ENCODE measurements at regions not wholly inside any gene's neighbourhood (a gene's known extent, or its start where the extent isn't known, plus 50 kb on each side); places are given as distances from the start of the nearest gene placed in this dataset.

DNA sequence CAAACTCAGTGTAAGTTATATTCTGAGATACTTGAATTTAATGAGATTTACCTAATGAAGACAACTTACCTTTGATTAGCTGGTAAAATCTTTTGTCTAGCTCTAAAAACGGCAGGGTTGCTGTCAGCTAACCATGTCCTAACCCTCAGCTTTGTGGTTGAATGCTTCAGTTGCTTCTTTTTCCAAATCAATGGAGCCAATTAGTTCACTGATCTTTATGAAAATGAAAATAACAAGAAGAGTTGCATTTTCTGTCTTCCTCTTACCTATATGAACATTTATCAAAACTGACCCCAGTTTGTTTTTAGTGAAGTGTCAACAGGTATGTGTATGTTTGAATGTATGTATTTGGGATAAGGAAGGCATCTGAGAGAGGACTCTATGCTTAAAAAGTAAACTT lies 253.1 kb upstream of the MTPN start:
- TF ChIP-seq, protein P1, sequence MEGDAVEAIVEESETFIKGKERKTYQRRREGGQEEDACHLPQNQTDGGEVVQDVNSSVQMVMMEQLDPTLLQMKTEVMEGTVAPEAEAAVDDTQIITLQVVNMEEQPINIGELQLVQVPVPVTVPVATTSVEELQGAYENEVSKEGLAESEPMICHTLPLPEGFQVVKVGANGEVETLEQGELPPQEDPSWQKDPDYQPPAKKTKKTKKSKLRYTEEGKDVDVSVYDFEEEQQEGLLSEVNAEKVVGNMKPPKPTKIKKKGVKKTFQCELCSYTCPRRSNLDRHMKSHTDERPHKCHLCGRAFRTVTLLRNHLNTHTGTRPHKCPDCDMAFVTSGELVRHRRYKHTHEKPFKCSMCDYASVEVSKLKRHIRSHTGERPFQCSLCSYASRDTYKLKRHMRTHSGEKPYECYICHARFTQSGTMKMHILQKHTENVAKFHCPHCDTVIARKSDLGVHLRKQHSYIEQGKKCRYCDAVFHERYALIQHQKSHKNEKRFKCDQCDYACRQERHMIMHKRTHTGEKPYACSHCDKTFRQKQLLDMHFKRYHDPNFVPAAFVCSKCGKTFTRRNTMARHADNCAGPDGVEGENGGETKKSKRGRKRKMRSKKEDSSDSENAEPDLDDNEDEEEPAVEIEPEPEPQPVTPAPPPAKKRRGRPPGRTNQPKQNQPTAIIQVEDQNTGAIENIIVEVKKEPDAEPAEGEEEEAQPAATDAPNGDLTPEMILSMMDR (IDR thresholded peaks at IDR 0.05; ENCODE audit: low read depth, low read length, missing control alignments) = no peak
- DNase-seq (ENCODE audit: low read depth) = no peak
- no peak overlapping the region for H3K4me3 ChIP-seq (ENCODE audit: low read depth, low read length)

DNA sequence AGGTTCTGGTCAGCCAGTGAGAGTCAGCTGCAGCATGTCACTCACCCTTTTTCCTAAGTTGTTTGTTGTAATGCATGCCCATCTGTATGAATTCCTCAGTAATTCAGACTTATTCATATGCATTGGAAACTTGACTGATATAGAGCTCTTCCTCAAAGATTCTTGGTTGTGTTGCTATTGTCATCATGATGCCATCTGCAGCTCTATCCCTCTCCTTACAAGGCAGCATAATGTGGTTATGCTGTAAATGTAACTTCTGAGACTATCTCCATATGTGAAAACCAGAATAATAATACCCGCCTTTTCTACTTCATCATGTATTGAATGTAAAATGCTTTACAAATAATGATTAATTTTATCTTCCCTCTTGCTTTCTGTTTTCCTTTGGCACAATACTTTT lies 252.6 kb upstream of the MTPN start:
- H3K4me3 ChIP-seq (ENCODE audit: low read depth, low read length) = no peak overlapping the region
- no peak for DNase-seq (ENCODE audit: low read depth)
- TF ChIP-seq, protein P1 (IDR thresholded peaks at IDR 0.05; ENCODE audit: low read depth, low read length, missing control alignments) = no peak

DNA sequence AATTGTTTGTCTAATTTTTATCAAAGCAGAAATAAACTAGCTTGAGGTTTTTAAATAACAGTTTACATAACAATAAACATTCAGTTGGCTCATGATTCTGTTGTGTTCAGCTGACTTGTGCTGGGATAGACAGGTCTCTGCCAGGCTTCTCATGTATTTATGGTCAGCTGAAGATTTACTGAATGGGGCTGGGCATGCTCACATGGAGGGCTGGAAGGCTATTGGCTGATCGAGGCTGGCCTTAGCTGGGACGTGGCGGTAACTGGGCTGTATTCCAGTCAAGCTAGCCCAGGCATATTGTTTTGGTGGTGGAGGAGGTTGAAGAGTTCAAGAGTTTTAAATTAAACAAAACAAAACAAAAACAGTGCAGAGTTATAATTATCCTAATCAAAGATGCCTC lies 251.0 kb upstream of the MTPN start:
- no peak for DNase-seq (ENCODE audit: low read depth)
- TF ChIP-seq, protein P1 (IDR thresholded peaks at IDR 0.05; ENCODE audit: low read depth, low read length, missing control alignments) = no peak
- no peak overlapping the region for H3K4me3 ChIP-seq (ENCODE audit: low read depth, low read length)

DNA sequence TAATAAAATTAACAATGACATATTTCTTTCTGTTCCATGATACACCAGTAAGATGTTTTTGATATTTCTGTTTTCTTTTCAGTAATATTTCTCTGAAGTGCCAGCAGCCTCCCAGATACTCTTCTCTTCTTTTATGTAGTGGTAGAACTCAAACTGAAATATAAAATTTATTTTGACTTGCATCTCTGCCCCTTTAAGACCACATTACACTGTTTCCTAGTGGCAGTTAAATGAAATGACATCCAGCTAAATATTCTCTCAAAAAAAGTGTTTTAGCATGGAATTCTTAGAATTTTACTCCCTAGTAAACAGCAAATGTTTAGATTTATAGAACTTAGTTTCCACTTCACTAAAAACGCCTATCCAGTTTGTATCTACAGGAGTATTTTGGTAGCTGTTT lies 237.2 kb upstream of the MTPN start:
- no peak for DNase-seq (ENCODE audit: low read depth)
- TF ChIP-seq, protein P1 (IDR thresholded peaks at IDR 0.05; ENCODE audit: low read depth, low read length, missing control alignments) = no peak
- H3K4me3 ChIP-seq (ENCODE audit: low read depth, low read length) = no peak overlapping the region

DNA sequence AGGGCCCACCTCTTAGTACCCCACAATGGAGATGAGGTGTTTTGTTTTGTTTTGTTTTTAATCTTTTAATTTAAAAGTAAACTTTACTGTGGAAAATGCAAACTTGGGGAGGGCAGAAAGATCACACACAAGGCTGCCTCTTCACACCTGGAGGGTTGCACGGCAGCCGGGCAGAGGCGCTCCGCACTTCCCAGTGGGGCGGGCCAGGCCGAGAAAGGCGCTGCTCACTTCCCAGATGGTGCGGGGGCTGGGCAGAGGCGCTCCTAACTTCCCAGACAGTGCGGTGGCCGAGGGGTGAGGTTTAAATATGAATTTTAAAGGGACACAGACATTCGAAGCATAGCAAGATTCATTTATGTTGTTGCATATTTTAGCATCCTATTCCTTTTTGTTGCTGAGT lies 235.9 kb upstream of the MTPN start:
- TF ChIP-seq, protein P1 (IDR thresholded peaks at IDR 0.05; ENCODE audit: low read depth, low read length, missing control alignments) = no peak
- no peak overlapping the region for H3K4me3 ChIP-seq (ENCODE audit: low read depth, low read length)
- DNase-seq (ENCODE audit: low read depth) = no peak

DNA sequence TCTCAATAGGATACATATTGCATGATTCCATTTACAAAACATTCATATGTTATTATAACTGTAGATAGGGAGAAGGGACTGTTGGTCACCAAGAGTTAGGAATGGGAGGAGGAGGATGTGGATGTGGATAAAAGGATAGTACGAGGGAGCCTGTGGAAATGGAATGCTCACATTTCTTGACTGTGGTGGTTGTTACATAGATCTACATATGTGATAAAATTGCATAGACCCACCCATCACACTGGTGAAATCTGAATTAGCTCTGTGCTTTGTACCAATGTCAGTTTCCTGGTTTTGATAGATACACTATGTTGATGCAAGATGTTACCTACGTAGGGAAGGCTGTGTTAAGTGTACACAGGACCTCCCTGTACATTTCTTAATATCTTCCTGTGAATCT lies 233.5 kb upstream of the MTPN start:
- TF ChIP-seq, protein P1 (IDR thresholded peaks at IDR 0.05; ENCODE audit: low read depth, low read length, missing control alignments) = no peak
- no peak overlapping the region for H3K4me3 ChIP-seq (ENCODE audit: low read depth, low read length)
- DNase-seq (ENCODE audit: low read depth) = no peak

DNA sequence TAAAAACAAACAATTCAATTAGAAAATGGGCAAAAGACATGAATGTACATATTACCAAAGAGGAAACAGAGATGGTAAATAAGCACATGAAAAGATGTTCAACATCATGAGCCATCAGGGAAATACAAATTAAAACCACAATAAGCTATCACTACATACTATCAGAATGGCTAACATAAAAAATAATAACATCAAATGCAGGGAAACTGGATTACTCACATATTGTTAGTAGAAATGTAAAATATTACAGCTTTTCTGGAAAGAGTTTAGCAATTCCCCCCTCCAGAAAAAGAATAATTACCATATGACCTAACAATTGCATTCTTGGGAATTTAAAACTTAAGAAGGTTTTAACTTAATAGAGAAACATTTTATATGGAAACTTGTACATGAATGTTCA lies 232.9 kb upstream of the MTPN start:
- TF ChIP-seq, protein P1 (IDR thresholded peaks at IDR 0.05; ENCODE audit: low read depth, low read length, missing control alignments) = no peak
- no peak overlapping the region for H3K4me3 ChIP-seq (ENCODE audit: low read depth, low read length)
- DNase-seq (ENCODE audit: low read depth) = no peak

Measured in GM12864 (cell line).